ENCODE measurements at regions not wholly inside any gene's neighbourhood (a gene's known extent, or its start where the extent isn't known, plus 50 kb on each side); places are given as distances from the start of the nearest gene placed in this dataset.
"Not testable (repeated sequence)": the region's sequence is repeated elsewhere in the genome, so short reads cannot be mapped to it uniquely, and the experiment has no call there.

DNA sequence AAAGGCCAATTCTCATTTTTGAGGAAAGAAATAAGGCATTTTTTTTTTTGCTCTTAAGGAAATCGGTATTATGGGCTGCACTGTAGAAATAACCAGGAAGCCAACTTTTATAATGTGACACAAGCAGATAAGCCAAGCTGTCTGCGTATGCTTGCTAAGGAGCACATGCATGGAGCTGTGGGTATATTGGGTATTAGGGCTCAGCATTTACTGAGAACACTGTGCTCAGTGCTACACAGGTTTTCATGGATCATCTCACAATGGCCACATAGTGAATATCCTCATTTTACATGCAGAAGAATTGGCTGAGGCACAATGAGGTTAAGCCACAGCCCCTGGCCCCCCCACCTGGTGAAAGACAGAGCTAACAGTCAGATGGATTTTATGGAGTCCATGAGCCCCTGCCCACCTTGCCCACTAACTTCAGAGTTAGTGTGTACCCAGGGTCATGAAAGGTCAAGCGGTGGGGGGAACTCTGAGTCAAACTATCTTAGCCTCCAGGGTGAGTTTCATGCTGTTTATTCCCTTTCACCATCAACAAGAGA, 204.8 kb downstream of the SPATA31A6 start:
- Histone ChIP-seq H3K27ac (ENCODE audit: low read length) (no peak overlapping the region), H3K4me2 (ENCODE audit: insufficient read depth, low read length) (no peak overlapping the region), H3K4me3 (ENCODE audit: low read depth in 1 of 2, low read length in 2 of 2) (no peak overlapping the region), H3K4me1 (ENCODE audit: insufficient read depth, low read length) (no peaks in the 10 kb centered on the region), H3K36me3 (ENCODE audit: insufficient read depth, low read length) (no peaks in the 10 kb centered on the region), H3K9me3 (ENCODE audit: insufficient read depth, low read length, severe bottlenecking) (no peaks in the 10 kb centered on the region), H3K79me2 (ENCODE audit: insufficient read depth, low read length) (no peaks in the 10 kb centered on the region), H3K9ac (ENCODE audit: low read depth, low read length) (no peak overlapping the region), H3K27me3 (ENCODE audit: insufficient read depth, low read length, poor library complexity) (no peaks in the 10 kb centered on the region), H2AFZ (ENCODE audit: low read depth, low read length) (no peak overlapping the region), H4K20me1 (ENCODE audit: insufficient read depth, low read length) (no peaks in the 10 kb centered on the region)
- DNase-seq (no peak), ATAC-seq (ENCODE audit: insufficient read depth, low read depth) (no peak)
- TF ChIP-seq, protein P1, sequence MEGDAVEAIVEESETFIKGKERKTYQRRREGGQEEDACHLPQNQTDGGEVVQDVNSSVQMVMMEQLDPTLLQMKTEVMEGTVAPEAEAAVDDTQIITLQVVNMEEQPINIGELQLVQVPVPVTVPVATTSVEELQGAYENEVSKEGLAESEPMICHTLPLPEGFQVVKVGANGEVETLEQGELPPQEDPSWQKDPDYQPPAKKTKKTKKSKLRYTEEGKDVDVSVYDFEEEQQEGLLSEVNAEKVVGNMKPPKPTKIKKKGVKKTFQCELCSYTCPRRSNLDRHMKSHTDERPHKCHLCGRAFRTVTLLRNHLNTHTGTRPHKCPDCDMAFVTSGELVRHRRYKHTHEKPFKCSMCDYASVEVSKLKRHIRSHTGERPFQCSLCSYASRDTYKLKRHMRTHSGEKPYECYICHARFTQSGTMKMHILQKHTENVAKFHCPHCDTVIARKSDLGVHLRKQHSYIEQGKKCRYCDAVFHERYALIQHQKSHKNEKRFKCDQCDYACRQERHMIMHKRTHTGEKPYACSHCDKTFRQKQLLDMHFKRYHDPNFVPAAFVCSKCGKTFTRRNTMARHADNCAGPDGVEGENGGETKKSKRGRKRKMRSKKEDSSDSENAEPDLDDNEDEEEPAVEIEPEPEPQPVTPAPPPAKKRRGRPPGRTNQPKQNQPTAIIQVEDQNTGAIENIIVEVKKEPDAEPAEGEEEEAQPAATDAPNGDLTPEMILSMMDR (IDR thresholded peaks at IDR 0.05; ENCODE audit: borderline replicate concordance, extremely low read depth, low read length, poor library complexity, severe bottlenecking) = no peak
- TF ChIP-seq EZH2 (IDR thresholded peaks at IDR 0.05; ENCODE audit: borderline replicate concordance, low read depth, low read length, severe bottlenecking) = no peak

DNA sequence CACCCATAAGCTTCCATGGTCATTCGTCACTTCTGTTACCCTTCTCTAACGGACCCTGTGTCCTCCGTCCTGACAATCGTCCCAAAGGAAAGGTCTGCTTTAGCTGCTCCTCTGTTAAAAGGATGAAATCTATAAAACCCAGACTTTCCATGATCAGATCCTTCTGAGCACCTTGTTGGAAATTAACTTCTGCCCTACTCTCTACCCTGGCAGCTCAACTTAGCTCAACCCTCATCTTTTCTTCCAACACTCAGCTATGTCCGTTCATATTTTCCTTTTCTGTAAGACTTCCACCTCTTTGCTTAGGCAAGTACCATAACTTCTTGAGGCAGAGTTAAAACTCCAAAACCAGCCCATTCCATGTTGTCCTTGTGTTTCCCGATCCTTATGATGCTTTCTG, 205.4 kb downstream of the SPATA31A6 start:
- Histone ChIP-seq H3K9ac (ENCODE audit: low read depth, low read length) (no peak overlapping the region), H2AFZ (ENCODE audit: low read depth, low read length) (no peak overlapping the region), H3K4me1 (ENCODE audit: insufficient read depth, low read length) (no peaks in the 10 kb centered on the region), H3K9me3 (ENCODE audit: insufficient read depth, low read length, severe bottlenecking) (no peaks in the 10 kb centered on the region), H3K36me3 (ENCODE audit: insufficient read depth, low read length) (no peaks in the 10 kb centered on the region), H3K27me3 (ENCODE audit: insufficient read depth, low read length, poor library complexity) (no peaks in the 10 kb centered on the region), H3K79me2 (ENCODE audit: insufficient read depth, low read length) (no peaks in the 10 kb centered on the region), H4K20me1 (ENCODE audit: insufficient read depth, low read length) (no peaks in the 10 kb centered on the region), H3K4me3 (ENCODE audit: low read depth in 1 of 2, low read length in 2 of 2) (no peak overlapping the region), H3K4me2 (ENCODE audit: insufficient read depth, low read length) (no peak overlapping the region), H3K27ac (ENCODE audit: low read length) (no peak overlapping the region)
- DNase-seq (no peak), ATAC-seq (ENCODE audit: insufficient read depth, low read depth) (no peak)
- TF ChIP-seq, protein P1 (IDR thresholded peaks at IDR 0.05; ENCODE audit: borderline replicate concordance, extremely low read depth, low read length, poor library complexity, severe bottlenecking) = no peak
- no peak for TF ChIP-seq EZH2 (IDR thresholded peaks at IDR 0.05; ENCODE audit: borderline replicate concordance, low read depth, low read length, severe bottlenecking)

DNA sequence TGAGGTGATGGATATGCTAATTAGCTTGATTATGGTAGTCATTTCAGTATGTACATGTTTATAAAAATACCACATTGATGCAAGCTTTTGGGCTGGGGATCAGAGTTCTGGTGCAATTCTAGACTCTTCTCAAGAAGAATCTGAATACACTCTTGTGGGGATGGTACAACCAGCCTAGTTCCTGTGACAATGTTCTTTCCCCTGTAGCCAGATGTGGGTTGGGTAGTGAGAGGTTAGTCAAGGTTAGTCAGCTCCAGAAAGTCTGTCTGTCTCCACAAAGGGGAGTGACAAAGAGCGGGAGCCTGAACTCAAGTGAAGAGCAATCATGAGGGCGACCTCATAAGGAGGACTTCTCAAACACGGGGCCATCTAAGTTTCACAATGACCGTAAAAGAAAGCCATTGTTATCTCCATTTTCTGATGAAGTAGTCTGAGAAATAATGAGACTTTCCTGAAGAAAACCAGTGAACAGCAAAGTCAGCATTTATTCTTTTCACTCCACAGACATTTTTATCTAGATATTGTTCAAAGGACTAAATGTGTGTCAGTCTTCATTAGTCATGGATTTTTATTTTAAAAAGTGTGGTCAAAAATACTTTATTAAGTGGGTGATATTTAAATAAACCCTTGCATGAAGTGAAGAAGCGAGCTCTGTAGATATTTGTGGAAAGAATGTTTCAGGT, 209.5 kb downstream of the SPATA31A6 start:
- H2AFZ ChIP-seq (ENCODE audit: low read depth, low read length); H3K27me3 ChIP-seq (ENCODE audit: insufficient read depth, low read length, poor library complexity); H3K79me2 ChIP-seq (ENCODE audit: insufficient read depth, low read length); ATAC-seq (ENCODE audit: insufficient read depth, low read depth); H3K4me2 ChIP-seq (ENCODE audit: insufficient read depth, low read length); DNase-seq; H3K9me3 ChIP-seq (ENCODE audit: insufficient read depth, low read length, severe bottlenecking); H3K4me3 ChIP-seq (ENCODE audit: low read depth in 1 of 2, low read length in 2 of 2); H3K4me1 ChIP-seq (ENCODE audit: insufficient read depth, low read length); H3K27ac ChIP-seq (ENCODE audit: low read length); H3K9ac ChIP-seq (ENCODE audit: low read depth, low read length); H3K36me3 ChIP-seq (ENCODE audit: insufficient read depth, low read length); H4K20me1 ChIP-seq (ENCODE audit: insufficient read depth, low read length): not testable (repeated sequence)

DNA sequence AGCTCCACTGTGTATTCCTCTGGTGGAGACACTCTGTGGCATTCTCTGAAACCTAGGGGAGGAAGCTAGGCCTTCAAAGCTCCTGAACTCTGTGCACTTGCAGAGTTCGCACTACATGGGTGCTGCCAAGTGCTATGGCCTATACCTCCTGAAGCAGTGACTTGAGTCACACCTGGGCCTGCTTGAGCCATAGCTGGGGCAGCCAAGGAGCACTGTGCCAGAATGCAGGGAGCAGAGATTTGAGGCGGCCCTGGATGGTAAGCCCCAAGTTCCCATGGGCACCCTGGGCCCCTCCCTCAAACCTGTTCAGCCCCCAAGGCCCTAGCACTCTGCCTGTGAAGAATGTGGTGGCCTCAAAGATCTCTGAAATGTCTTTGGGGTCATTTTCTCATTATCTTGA, 212.9 kb downstream of the SPATA31A6 start:
- H3K4me2 ChIP-seq (ENCODE audit: insufficient read depth, low read length) = no peak overlapping the region

DNA sequence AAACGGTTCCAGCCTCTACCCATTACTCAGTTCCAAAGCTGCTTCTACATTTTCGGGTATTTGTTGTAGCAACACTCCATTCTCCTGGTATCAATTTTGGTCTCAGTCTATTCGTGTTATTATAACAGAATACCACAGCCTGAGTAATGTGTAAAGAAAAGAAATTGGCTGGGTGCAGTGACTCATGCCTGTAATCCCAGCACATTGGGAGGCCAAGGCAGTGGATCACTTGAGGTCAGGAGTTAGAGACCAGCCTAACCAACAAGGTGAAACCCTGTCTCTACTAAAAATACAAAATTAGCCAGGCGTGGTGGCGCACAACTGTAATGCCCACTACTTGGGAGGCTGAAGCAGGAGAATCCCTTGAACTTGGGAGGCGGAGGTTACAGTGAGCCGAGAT, 213.9 kb downstream of the SPATA31A6 start:
- not testable (repeated sequence) for H2AFZ ChIP-seq (ENCODE audit: low read depth, low read length); H3K4me3 ChIP-seq (ENCODE audit: low read depth in 1 of 2, low read length in 2 of 2); ATAC-seq (ENCODE audit: insufficient read depth, low read depth); H3K4me1 ChIP-seq (ENCODE audit: insufficient read depth, low read length); H3K79me2 ChIP-seq (ENCODE audit: insufficient read depth, low read length); H3K9ac ChIP-seq (ENCODE audit: low read depth, low read length); H3K27me3 ChIP-seq (ENCODE audit: insufficient read depth, low read length, poor library complexity); H3K4me2 ChIP-seq (ENCODE audit: insufficient read depth, low read length); DNase-seq; H4K20me1 ChIP-seq (ENCODE audit: insufficient read depth, low read length); H3K27ac ChIP-seq (ENCODE audit: low read length); H3K9me3 ChIP-seq (ENCODE audit: insufficient read depth, low read length, severe bottlenecking); H3K36me3 ChIP-seq (ENCODE audit: insufficient read depth, low read length)

More for the DNA sequence above, 212.9 kb downstream of the SPATA31A6 start:
- no peaks in the 10 kb centered on the region for H3K27me3 ChIP-seq (ENCODE audit: insufficient read depth, low read length, poor library complexity)
- H3K27ac ChIP-seq (ENCODE audit: low read length) = no peak overlapping the region
- no peaks in the 10 kb centered on the region for H3K79me2 ChIP-seq (ENCODE audit: insufficient read depth, low read length)
- H4K20me1 ChIP-seq (ENCODE audit: insufficient read depth, low read length) = no peaks in the 10 kb centered on the region
- H3K36me3 ChIP-seq (ENCODE audit: insufficient read depth, low read length) = no peaks in the 10 kb centered on the region
- no peaks in the 10 kb centered on the region for H3K4me1 ChIP-seq (ENCODE audit: insufficient read depth, low read length)
- no peak overlapping the region for H2AFZ ChIP-seq (ENCODE audit: low read depth, low read length)
- DNase-seq (no peak), ATAC-seq (ENCODE audit: insufficient read depth, low read depth) (no peak)
- no peak overlapping the region for H3K4me3 ChIP-seq (ENCODE audit: low read depth in 1 of 2, low read length in 2 of 2)
- TF ChIP-seq, protein P1 (IDR thresholded peaks at IDR 0.05; ENCODE audit: borderline replicate concordance, extremely low read depth, low read length, poor library complexity, severe bottlenecking) = no peak
- no peak for TF ChIP-seq EZH2 (IDR thresholded peaks at IDR 0.05; ENCODE audit: borderline replicate concordance, low read depth, low read length, severe bottlenecking)
- H3K9me3 ChIP-seq (ENCODE audit: insufficient read depth, low read length, severe bottlenecking) = no peaks in the 10 kb centered on the region
- no peak overlapping the region for H3K9ac ChIP-seq (ENCODE audit: low read depth, low read length)

DNA sequence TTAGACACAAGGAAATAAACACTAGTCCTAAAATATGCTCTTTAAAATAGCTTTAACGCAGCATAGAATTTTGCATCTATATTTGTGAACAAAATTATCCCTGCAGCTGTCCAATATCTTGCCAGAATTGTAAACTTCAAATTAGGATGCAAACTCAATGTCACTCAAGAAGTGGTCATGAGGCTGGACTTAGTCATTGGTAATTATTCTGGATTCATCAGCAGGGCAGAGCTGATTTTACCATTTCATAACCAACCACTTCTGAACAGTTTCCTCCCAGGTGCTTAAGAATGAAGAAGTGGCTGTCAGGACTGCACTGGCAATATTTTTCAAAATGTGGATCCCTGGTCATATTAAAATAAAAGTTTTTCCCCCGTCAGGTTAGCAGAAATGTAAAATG, 219.5 kb downstream of the SPATA31A6 start:
- H3K4me1 ChIP-seq (ENCODE audit: insufficient read depth, low read length); ATAC-seq (ENCODE audit: insufficient read depth, low read depth); H3K27me3 ChIP-seq (ENCODE audit: insufficient read depth, low read length, poor library complexity); H4K20me1 ChIP-seq (ENCODE audit: insufficient read depth, low read length); H3K9ac ChIP-seq (ENCODE audit: low read depth, low read length); H3K27ac ChIP-seq (ENCODE audit: low read length); H3K9me3 ChIP-seq (ENCODE audit: insufficient read depth, low read length, severe bottlenecking); H2AFZ ChIP-seq (ENCODE audit: low read depth, low read length); H3K4me2 ChIP-seq (ENCODE audit: insufficient read depth, low read length); DNase-seq; H3K4me3 ChIP-seq (ENCODE audit: low read depth in 1 of 2, low read length in 2 of 2); H3K36me3 ChIP-seq (ENCODE audit: insufficient read depth, low read length); H3K79me2 ChIP-seq (ENCODE audit: insufficient read depth, low read length): not testable (repeated sequence)

All from DND-41 (cell line).